HepG2 (cell line): ENCODE measurements at regions not wholly inside any gene's neighbourhood (a gene's known extent, or its start where the extent isn't known, plus 50 kb on each side); places are given as distances from the start of the nearest gene placed in this dataset.

ENCODE experiments used
- ATAC-seq: fragments of 200-7000 bp; cut with Tn5 transposase; 3 replicates; pipeline ENCODE4 v1.9.1; 2020; ENCODE audit warnings: mild to moderate bottlenecking, moderate library complexity
- BruUV-seq: library from RNA; stranded (reverse); fragments of 400-500 nt; replicated peaks from 2 replicates; lab custom pipeline; 2021; lab: Mats Ljungman, UMichigan
- CTCF ChIA-PET: fragments of 300-600 bp; formaldehyde crosslinking; extraction: SDS; loops from one replicate; lab custom pipeline; 2021; ENCODE audit warnings: low total read pairs, inconsistent platforms, low intra/inter-chr PET ratio; lab: Yijun Ruan, JAX
- POLR2A ChIA-PET: fragments of 350-600 bp; sonication (Branson Sonifier 250); formaldehyde crosslinking; loops from one replicate; lab custom pipeline; 2020; ENCODE audit warnings: antibody characterized with exemption, inconsistent platforms; lab: Yijun Ruan, JAX
- DNase-seq: peaks from one replicate; pipeline ENCODE4 v3.0.0-alpha.2; 2015; ENCODE audit warnings: low spot score
- FAIRE-seq: peaks from 3 replicates; lab custom pipeline; 2011; peaks lifted over from hg19 to GRCh38; lab: Jason Lieb, UNC
- H2AFZ ChIP-seq: one replicate; pipeline ENCODE4 v1.6.1; 2011; ENCODE audit warnings: low read length, inconsistent platforms
- H3K27ac ChIP-seq: fragments of 300-600 bp; 3 replicates; pipeline ENCODE4 v1.8.0; 2011; ENCODE audit warnings: mixed run types, mild to moderate bottlenecking, mixed read lengths, low read length, inconsistent platforms; ENCODE audit not compliant: insufficient read depth; ENCODE audit errors: extremely low read length
- H3K27me3 ChIP-seq, 2 experiments: fragments of 200-600 bp in 1 of 2; 2 replicates in 1 of 2; 3 replicates in 1 of 2; pipeline versions ENCODE4 v1.6.0 to v1.8.0; 2011; ENCODE audit warnings: low read length in 2 of 2, mild to moderate bottlenecking in 2 of 2, moderate library complexity in 2 of 2, inconsistent platforms in 1 of 2; ENCODE audit not compliant: insufficient read depth in 2 of 2, control insufficient read depth in 1 of 2
- H3K36me3 ChIP-seq, 2 experiments: fragments of 200-600 bp in 1 of 2; replicated peaks in 1 of 2; 2 replicates in 1 of 2; 3 replicates in 1 of 2; pipeline versions ENCODE4 v1.5.1 to v1.8.0; 2011; ENCODE audit warnings: low read length in 2 of 2, inconsistent platforms in 1 of 2; ENCODE audit not compliant: insufficient read depth in 2 of 2, control insufficient read depth in 1 of 2
- H3K4me1 ChIP-seq: 2 replicates; pipeline ENCODE4 v1.5.1; 2012; ENCODE audit warnings: low read length, inconsistent platforms; ENCODE audit not compliant: insufficient read depth
- H3K4me2 ChIP-seq: 2 replicates; pipeline ENCODE4 v1.6.0; 2011; ENCODE audit warnings: low read depth, low read length, inconsistent platforms
- H3K4me3 ChIP-seq, 3 experiments: fragments of 200-600 bp in 1 of 3; sonication (generic), shearing (Covaris generic) in 1 of 3; replicated peaks in 1 of 3; 2 replicates each; pipeline ENCODE4 v1.5.1; 2011 to 2016; ENCODE audit warnings: low read length in 3 of 3, inconsistent platforms in 2 of 3, low read depth in 2 of 3, mild to moderate bottlenecking in 2 of 3, control low read depth in 1 of 3, mixed read lengths in 1 of 3; ENCODE audit not compliant: insufficient read depth in 1 of 3
- H3K79me2 ChIP-seq: one replicate; pipeline ENCODE4 v1.6.1; 2011; ENCODE audit warnings: low read length, inconsistent platforms; ENCODE audit not compliant: insufficient read depth
- H3K9ac ChIP-seq: 2 replicates; pipeline ENCODE4 v1.6.0; 2011; ENCODE audit warnings: mild to moderate bottlenecking, low read depth, low read length, inconsistent platforms; ENCODE audit not compliant: insufficient read depth
- H3K9me3 ChIP-seq: 2 replicates; pipeline ENCODE4 v1.5.1; 2012; ENCODE audit warnings: mild to moderate bottlenecking, low read length
- H4K20me1 ChIP-seq: 2 replicates; pipeline ENCODE4 v1.6.0; 2011; ENCODE audit warnings: inconsistent platforms, mild to moderate bottlenecking, low read length, moderate library complexity; ENCODE audit not compliant: insufficient read depth
- GATAD1 ChIP-seq: IDR thresholded peaks from 2 replicates; pipeline ENCODE4 v1.6.1; 2016; ENCODE audit warnings: missing genetic modification reagents, missing compliant biosample characterization
- GLMP ChIP-seq: sonication (generic); formaldehyde crosslinking; IDR thresholded peaks from 2 replicates; pipeline ENCODE4 v1.9.0; 2021; ENCODE audit warnings: missing genetic modification reagents, mild to moderate bottlenecking, borderline replicate concordance
- NFRKB ChIP-seq: fragments of 450-650 bp; IDR thresholded peaks from 2 replicates; pipeline ENCODE4 v1.6.1; 2017
- PHF8 ChIP-seq: sonication (generic); formaldehyde crosslinking; IDR thresholded peaks from 2 replicates; pipeline ENCODE4 v1.5.0; 2020; ENCODE audit warnings: missing genetic modification reagents
- REST ChIP-seq, 2 experiments: IDR thresholded peaks; 2 replicates each; pipeline ENCODE4 v1.6.1; 2011 to 2012; ENCODE audit warnings: low read length in 2 of 2, borderline replicate concordance in 1 of 2, low read depth in 1 of 2, mild to moderate bottlenecking in 1 of 2, moderate library complexity in 1 of 2
- THAP11 ChIP-seq: IDR thresholded peaks from 2 replicates; pipeline ENCODE4 v1.6.1; 2016; ENCODE audit warnings: missing biosample characterization, missing genetic modification reagents
- TOPORS ChIP-seq: sonication (generic); formaldehyde crosslinking; IDR thresholded peaks from 2 replicates; pipeline ENCODE4 v1.8.0; 2023; ENCODE audit warnings: mild to moderate bottlenecking, missing genetic modification reagents
- ZFP36 ChIP-seq: fragments of 150-350 bp; IDR thresholded peaks from 2 replicates; pipeline ENCODE4 v1.6.1; 2018; ENCODE audit warnings: borderline replicate concordance, low read length, low read depth; ENCODE audit not compliant: partially characterized antibody
- ZNF543 ChIP-seq: sonication (generic); formaldehyde crosslinking; IDR thresholded peaks from 2 replicates; pipeline ENCODE4 v1.4.0; 2020; ENCODE audit warnings: mild to moderate bottlenecking, missing genetic modification reagents
- ZNF562 ChIP-seq: sonication (generic); formaldehyde crosslinking; IDR thresholded peaks from 2 replicates; pipeline ENCODE4 v1.8.0; 2022; ENCODE audit warnings: missing genetic modification reagents, borderline replicate concordance
- ZNF713 ChIP-seq: sonication (generic); formaldehyde crosslinking; IDR thresholded peaks from 2 replicates; pipeline ENCODE4 v1.4.0; 2020; ENCODE audit warnings: mild to moderate bottlenecking, missing genetic modification reagents
- ZNF768 ChIP-seq: sonication (generic); formaldehyde crosslinking; IDR thresholded peaks from 2 replicates; pipeline ENCODE4 v1.4.0; 2020; ENCODE audit warnings: missing genetic modification reagents
- WGBS: methylation state at CpG from one replicate; pipeline ENCODE4 v1.1.6; 2017; ENCODE audit warnings: low lambda C conversion rate; 5-methylcytosine and 5-hydroxymethylcytosine counted together
- in situ Hi-C: cut with HindIII; loops from 2 replicates; pipeline ENCODE4 v1.10.0; 2017; ENCODE audit warnings: low pct_unique_long_range_greater_than_20kb; ENCODE audit not compliant: extremely low pct_ligation_motif_present
- intact Hi-C: fragments of 100-400 bp; cut with micrococcal nuclease; formaldehyde crosslinking; loops from one replicate; pipeline ENCODE4 v1.10.0; 2022; ENCODE audit not compliant: unreplicated experiment
- TF ChIP-seq, protein P1 (sequence below): sonication (generic); formaldehyde crosslinking; IDR thresholded peaks from 2 replicates; pipeline ENCODE4 v1.8.0; 2022; ENCODE audit warnings: mild to moderate bottlenecking, missing genetic modification reagents, moderate library complexity

GRCh38 chr7:136702913-136703312 is 165.5 kb upstream of the CHRM2 start:
- FAIRE-seq, result no peak
- H2AFZ ChIP-seq, result no peak overlapping the region
- no peaks in the 10 kb centered on the region for H3K79me2 ChIP-seq
- TF ChIP-seq NFRKB, result no peak
- no peak for TF ChIP-seq ZNF713 (CRISPR knock-in tag)
- TF ChIP-seq ZFP36, result no peak
- no peak overlapping the region for H3K27ac ChIP-seq
- H3K4me2 ChIP-seq, result no peak overlapping the region
- WGBS, result 0% methylated on average over 1 of the region's 1 CpG
- POLR2A ChIA-PET, result no interaction called here
- H4K20me1 ChIP-seq, result no peaks in the 10 kb centered on the region
- CTCF ChIA-PET, result no interaction called here
- no TSS peak for BruUV-seq
- no peaks in the 10 kb centered on the region for H3K9me3 ChIP-seq
- no peak for DNase-seq
- intact Hi-C loops, result no loop called here
- in situ Hi-C loops, result no loop called here
- no peaks in the 10 kb centered on the region for H3K36me3 ChIP-seq
- H3K4me3 ChIP-seq, result no peak overlapping the region
- no peaks in the 10 kb centered on the region for H3K4me1 ChIP-seq
- no peak overlapping the region for H3K9ac ChIP-seq
- H3K27me3 ChIP-seq, result no peaks in the 10 kb centered on the region
- no peak for ATAC-seq

DNA sequence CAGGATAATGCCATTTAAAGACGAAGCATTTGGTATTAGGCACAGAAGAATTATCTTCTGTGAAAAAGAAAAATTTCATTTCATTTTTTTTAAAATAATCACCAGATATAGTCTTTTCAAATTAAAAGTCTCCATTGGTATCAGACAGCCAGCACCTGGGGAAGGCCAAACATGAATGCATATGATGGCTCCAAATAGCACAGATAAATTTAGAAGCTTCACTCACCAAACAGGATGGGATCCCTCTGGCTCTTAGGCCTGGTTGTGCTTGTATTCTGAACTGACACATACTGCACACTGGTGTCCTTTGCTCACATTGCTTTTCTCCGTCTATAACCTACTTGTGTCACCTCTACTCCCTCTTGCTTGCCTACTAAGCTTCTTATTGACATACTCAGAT is 169.5 kb upstream of the CHRM2 start:
- CTCF ChIA-PET, result no interaction called here
- no peak overlapping the region for H3K27ac ChIP-seq
- no peak overlapping the region for H2AFZ ChIP-seq
- H3K4me3 ChIP-seq, result no peak overlapping the region
- no peaks in the 10 kb centered on the region for H3K27me3 ChIP-seq
- H3K9ac ChIP-seq, result no peak overlapping the region
- no peak overlapping the region for H3K4me2 ChIP-seq
- in situ Hi-C loops, result no loop called here
- H3K79me2 ChIP-seq, result no peaks in the 10 kb centered on the region
- no peak for FAIRE-seq
- POLR2A ChIA-PET, result no interaction called here
- intact Hi-C loops, result no loop called here
- BruUV-seq, result no TSS peak
- no peaks in the 10 kb centered on the region for H3K4me1 ChIP-seq
- H3K9me3 ChIP-seq, result no peaks in the 10 kb centered on the region
- 10% methylated on average over 2 of the region's 2 CpGs for WGBS
- TF ChIP-seq, protein P1, sequence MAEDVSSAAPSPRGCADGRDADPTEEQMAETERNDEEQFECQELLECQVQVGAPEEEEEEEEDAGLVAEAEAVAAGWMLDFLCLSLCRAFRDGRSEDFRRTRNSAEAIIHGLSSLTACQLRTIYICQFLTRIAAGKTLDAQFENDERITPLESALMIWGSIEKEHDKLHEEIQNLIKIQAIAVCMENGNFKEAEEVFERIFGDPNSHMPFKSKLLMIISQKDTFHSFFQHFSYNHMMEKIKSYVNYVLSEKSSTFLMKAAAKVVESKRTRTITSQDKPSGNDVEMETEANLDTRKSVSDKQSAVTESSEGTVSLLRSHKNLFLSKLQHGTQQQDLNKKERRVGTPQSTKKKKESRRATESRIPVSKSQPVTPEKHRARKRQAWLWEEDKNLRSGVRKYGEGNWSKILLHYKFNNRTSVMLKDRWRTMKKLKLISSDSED (CRISPR knock-in tag), result no peak
- no peak for TF ChIP-seq THAP11 (CRISPR knock-in tag)
- TF ChIP-seq ZNF768 (CRISPR knock-in tag), result no peak
- no peak for TF ChIP-seq PHF8
- TF ChIP-seq ZNF562 (CRISPR knock-in tag), result no peak
- TF ChIP-seq TOPORS, result no peak
- no peak for TF ChIP-seq GLMP (CRISPR knock-in tag)
- no peak for TF ChIP-seq REST (IDR thresholded peaks at IDR 0.05; ENCODE audit: borderline replicate concordance in 1 of 2, low read depth in 1 of 2, low read length in 2 of 2)
- TF ChIP-seq ZNF543 (CRISPR knock-in tag), result no peak
- no peak for TF ChIP-seq GATAD1 (CRISPR knock-in tag)
- TF ChIP-seq, all 625 proteins: peak for 0
- Histone ChIP-seq H3K36me3 (no peaks in the 10 kb centered on the region), H4K20me1 (no peaks in the 10 kb centered on the region)
- DNase-seq (no peak), ATAC-seq (no peak)
